ENCODE measurements at regions not wholly inside any gene's neighbourhood (a gene's known extent, or its start where the extent isn't known, plus 50 kb on each side); places are given as distances from the start of the nearest gene placed in this dataset.
"Not testable (repeated sequence)": the region's sequence is repeated elsewhere in the genome, so short reads cannot be mapped to it uniquely, and the experiment has no call there.

- Histone ChIP-seq H2AFZ (no peak overlapping the region), H3K4me1 (no peaks in the 10 kb centered on the region), H3K9ac (no peak overlapping the region), H3K79me2 (no peaks in the 10 kb centered on the region), H3K36me3 (ENCODE audit: control insufficient read depth, insufficient read depth, low read length) (no peaks in the 10 kb centered on the region), H3K4me3 (ENCODE audit: low read depth, low read length) (no peak overlapping the region), H3K4me2 (ENCODE audit: low read length) (no peak overlapping the region), H3K27me3 (ENCODE audit: control insufficient read depth, insufficient read depth, low read length) (no peaks in the 10 kb centered on the region), H3K27ac (no peak overlapping the region), H3K9me3 (ENCODE audit: control insufficient read depth, low read length) (no peaks in the 10 kb centered on the region)
- no peak for TF ChIP-seq CTCF (IDR thresholded peaks at IDR 0.05)
Measured at GRCh38 chr9:7432989-7433388, 366.6 kb downstream of the DMAC1 start.

GRCh38 chr9:7417397-7417796 is 382.2 kb downstream of the DMAC1 start:
- not testable (repeated sequence) for H3K9ac ChIP-seq; H3K4me3 ChIP-seq (ENCODE audit: low read depth, low read length); H2AFZ ChIP-seq; H3K4me1 ChIP-seq; H3K27me3 ChIP-seq (ENCODE audit: control insufficient read depth, insufficient read depth, low read length); H3K79me2 ChIP-seq; H3K27ac ChIP-seq; H3K4me2 ChIP-seq (ENCODE audit: low read length); H3K9me3 ChIP-seq (ENCODE audit: control insufficient read depth, low read length); H3K36me3 ChIP-seq (ENCODE audit: control insufficient read depth, insufficient read depth, low read length)

- Histone ChIP-seq H2AFZ (no peak overlapping the region), H3K4me1 (no peaks in the 10 kb centered on the region)
- no peak for TF ChIP-seq CTCF (IDR thresholded peaks at IDR 0.05)
Measured at GRCh38 chr9:7415836-7416235, 383.7 kb downstream of the DMAC1 start.

GRCh38 chr9:7408845-7409244 is 390.7 kb downstream of the DMAC1 start:
- no peaks in the 10 kb centered on the region for H3K9me3 ChIP-seq (ENCODE audit: control insufficient read depth, low read length)
- TF ChIP-seq CTCF (IDR thresholded peaks at IDR 0.05): no peak
- H3K4me1 ChIP-seq: no peaks in the 10 kb centered on the region
- H3K27ac ChIP-seq: no peak overlapping the region
- no peak overlapping the region for H3K9ac ChIP-seq
- no peak overlapping the region for H3K4me2 ChIP-seq (ENCODE audit: low read length)
- no peaks in the 10 kb centered on the region for H3K27me3 ChIP-seq (ENCODE audit: control insufficient read depth, insufficient read depth, low read length)
- H2AFZ ChIP-seq: no peak overlapping the region
- no peak overlapping the region for H3K4me3 ChIP-seq (ENCODE audit: low read depth, low read length)
- no peaks in the 10 kb centered on the region for H3K36me3 ChIP-seq (ENCODE audit: control insufficient read depth, insufficient read depth, low read length)
- H3K79me2 ChIP-seq: no peaks in the 10 kb centered on the region

More at GRCh38 chr9:7415836-7416235, 383.7 kb downstream of the DMAC1 start:
- Histone ChIP-seq H3K27ac (no peak overlapping the region), H3K36me3 (ENCODE audit: control insufficient read depth, insufficient read depth, low read length) (no peaks in the 10 kb centered on the region), H3K4me3 (ENCODE audit: low read depth, low read length) (no peak overlapping the region), H3K9me3 (ENCODE audit: control insufficient read depth, low read length) (no peaks in the 10 kb centered on the region), H3K9ac (no peak overlapping the region), H3K27me3 (ENCODE audit: control insufficient read depth, insufficient read depth, low read length) (no peaks in the 10 kb centered on the region), H3K4me2 (ENCODE audit: low read length) (no peak overlapping the region), H3K79me2 (no peaks in the 10 kb centered on the region)

- no peaks in the 10 kb centered on the region for H3K79me2 ChIP-seq
- no peak overlapping the region for H3K4me3 ChIP-seq (ENCODE audit: low read depth, low read length)
- H3K4me2 ChIP-seq (ENCODE audit: low read length): no peak overlapping the region
- no peak overlapping the region for H2AFZ ChIP-seq
- H3K36me3 ChIP-seq (ENCODE audit: control insufficient read depth, insufficient read depth, low read length): no peaks in the 10 kb centered on the region
- H3K27me3 ChIP-seq (ENCODE audit: control insufficient read depth, insufficient read depth, low read length): no peaks in the 10 kb centered on the region
- no peaks in the 10 kb centered on the region for H3K9me3 ChIP-seq (ENCODE audit: control insufficient read depth, low read length)
- H3K4me1 ChIP-seq: no peaks in the 10 kb centered on the region
- H3K9ac ChIP-seq: no peak overlapping the region
- TF ChIP-seq CTCF (IDR thresholded peaks at IDR 0.05): no peak
- no peak overlapping the region for H3K27ac ChIP-seq
Measured at GRCh38 chr9:7407246-7407645, 392.3 kb downstream of the DMAC1 start.
